ENCODE measurements at regions not wholly inside any gene's neighbourhood (a gene's known extent, or its start where the extent isn't known, plus 50 kb on each side); places are given as distances from the start of the nearest gene placed in this dataset.

GRCh38 chr11:134531327-134532130 is 119.5 kb upstream of the B3GAT1 start:
- H3K36me3 ChIP-seq (ENCODE audit: insufficient read depth, low read length): no peaks in the 10 kb centered on the region
- H3K9ac ChIP-seq (ENCODE audit: low read depth, low read length): no peak overlapping the region
- H3K4me1 ChIP-seq (ENCODE audit: insufficient read depth, low read length): no peaks in the 10 kb centered on the region
- no peaks in the 10 kb centered on the region for H3K9me3 ChIP-seq (ENCODE audit: control insufficient read depth, insufficient read depth, low read length)

GRCh38 chr11:134530636-134531326 is 118.7 kb upstream of the B3GAT1 start:
- Histone ChIP-seq H3K36me3 (ENCODE audit: insufficient read depth, low read length) (no peaks in the 10 kb centered on the region), H3K4me1 (ENCODE audit: insufficient read depth, low read length) (no peaks in the 10 kb centered on the region), H3K9ac (ENCODE audit: low read depth, low read length) (no peak overlapping the region), H3K9me3 (ENCODE audit: control insufficient read depth, insufficient read depth, low read length) (no peaks in the 10 kb centered on the region)

GRCh38 chr11:134529212-134530096 is 117.4 kb upstream of the B3GAT1 start:
- H3K4me1 ChIP-seq (ENCODE audit: insufficient read depth, low read length): no peaks in the 10 kb centered on the region
- H3K36me3 ChIP-seq (ENCODE audit: insufficient read depth, low read length): no peaks in the 10 kb centered on the region
- H3K9ac ChIP-seq (ENCODE audit: low read depth, low read length): no peak overlapping the region
- no peaks in the 10 kb centered on the region for H3K9me3 ChIP-seq (ENCODE audit: control insufficient read depth, insufficient read depth, low read length)

- Histone ChIP-seq H3K9ac (ENCODE audit: low read depth, low read length) (no peak overlapping the region), H3K36me3 (ENCODE audit: insufficient read depth, low read length) (no peaks in the 10 kb centered on the region), H3K9me3 (ENCODE audit: control insufficient read depth, insufficient read depth, low read length) (no peaks in the 10 kb centered on the region), H3K4me1 (ENCODE audit: insufficient read depth, low read length) (no peaks in the 10 kb centered on the region)
Measured at GRCh38 chr11:134528453-134528852, 116.4 kb upstream of the B3GAT1 start.

- H3K9ac ChIP-seq (ENCODE audit: low read depth, low read length): no peak overlapping the region
- no peaks in the 10 kb centered on the region for H3K9me3 ChIP-seq (ENCODE audit: control insufficient read depth, insufficient read depth, low read length)
- no peaks in the 10 kb centered on the region for H3K4me1 ChIP-seq (ENCODE audit: insufficient read depth, low read length)
Measured at GRCh38 chr11:134527382-134528243, 115.6 kb upstream of the B3GAT1 start.

GRCh38 chr11:134524896-134525845 is 113.1 kb upstream of the B3GAT1 start:
- no peaks in the 10 kb centered on the region for H3K4me1 ChIP-seq (ENCODE audit: insufficient read depth, low read length)
- H3K9me3 ChIP-seq (ENCODE audit: control insufficient read depth, insufficient read depth, low read length): no peaks in the 10 kb centered on the region
- H3K9ac ChIP-seq (ENCODE audit: low read depth, low read length): no peak overlapping the region
- H3K36me3 ChIP-seq (ENCODE audit: insufficient read depth, low read length): no peaks in the 10 kb centered on the region

More at GRCh38 chr11:134527382-134528243, 115.6 kb upstream of the B3GAT1 start:
- H3K36me3 ChIP-seq (ENCODE audit: insufficient read depth, low read length): no peaks in the 10 kb centered on the region

GRCh38 chr11:134524201-134524600 is 112.2 kb upstream of the B3GAT1 start:
- H3K9me3 ChIP-seq (ENCODE audit: control insufficient read depth, insufficient read depth, low read length): no peaks in the 10 kb centered on the region
- H3K4me1 ChIP-seq (ENCODE audit: insufficient read depth, low read length): 0 out of 2 replicates have a peak, but pooled peaks cover 4% of the 10 kb centered on the region
- H3K36me3 ChIP-seq (ENCODE audit: insufficient read depth, low read length): no peaks in the 10 kb centered on the region

GRCh38 chr11:134522782-134523570 is 110.9 kb upstream of the B3GAT1 start:
- no peaks in the 10 kb centered on the region for H3K36me3 ChIP-seq (ENCODE audit: insufficient read depth, low read length)
- H3K4me1 ChIP-seq (ENCODE audit: insufficient read depth, low read length): 0 out of 2 replicates have a peak, but pooled peaks cover 4% of the 10 kb centered on the region
- H3K9ac ChIP-seq (ENCODE audit: low read depth, low read length): no peak overlapping the region
- no peaks in the 10 kb centered on the region for H3K9me3 ChIP-seq (ENCODE audit: control insufficient read depth, insufficient read depth, low read length)

More at GRCh38 chr11:134524201-134524600, 112.2 kb upstream of the B3GAT1 start:
- H3K9ac ChIP-seq (ENCODE audit: low read depth, low read length): no peak overlapping the region

- H3K36me3 ChIP-seq (ENCODE audit: insufficient read depth, low read length): no peaks in the 10 kb centered on the region
- no peak overlapping the region for H3K9ac ChIP-seq (ENCODE audit: low read depth, low read length)
- 0 out of 2 replicates have a peak, but pooled peaks cover 4% of the 10 kb centered on the region for H3K4me1 ChIP-seq (ENCODE audit: insufficient read depth, low read length)
- no peaks in the 10 kb centered on the region for H3K9me3 ChIP-seq (ENCODE audit: control insufficient read depth, insufficient read depth, low read length)
Measured at GRCh38 chr11:134521452-134522289, 109.6 kb upstream of the B3GAT1 start.

- 0 out of 2 replicates have a peak, but pooled peaks cover 9% of the 10 kb centered on the region for H3K4me1 ChIP-seq (ENCODE audit: insufficient read depth, low read length)
- H3K36me3 ChIP-seq (ENCODE audit: insufficient read depth, low read length): no peaks in the 10 kb centered on the region
- H3K9me3 ChIP-seq (ENCODE audit: control insufficient read depth, insufficient read depth, low read length): no peaks in the 10 kb centered on the region
- H3K9ac ChIP-seq (ENCODE audit: low read depth, low read length): no peak overlapping the region
Measured at GRCh38 chr11:134521001-134521400, 109.0 kb upstream of the B3GAT1 start.

GRCh38 chr11:134519788-134520187 is 107.7 kb upstream of the B3GAT1 start:
- Histone ChIP-seq H3K9me3 (ENCODE audit: control insufficient read depth, insufficient read depth, low read length) (no peaks in the 10 kb centered on the region), H3K9ac (ENCODE audit: low read depth, low read length) (no peak overlapping the region), H3K36me3 (ENCODE audit: insufficient read depth, low read length) (no peaks in the 10 kb centered on the region), H3K4me1 (ENCODE audit: insufficient read depth, low read length) (0 out of 2 replicates have a peak, but pooled peaks cover 9% of the 10 kb centered on the region)

Measured in ES-I3 (cell line).